KMS-11 (cell line): ENCODE measurements at regions not wholly inside any gene's neighbourhood (a gene's known extent, or its start where the extent isn't known, plus 50 kb on each side); places are given as distances from the start of the nearest gene placed in this dataset.

Experiments used
- H2AFZ ChIP-seq: fragments of 200-600 bp; sonication (generic); 2 replicates; pipeline ENCODE4 v1.6.1; 2016; ENCODE audit warnings: antibody characterized with exemption, mixed run types, low read depth
- H3K27ac ChIP-seq: fragments of 200-600 bp; sonication (generic); 2 replicates; pipeline ENCODE4 v1.6.1; 2016; ENCODE audit warnings: mild to moderate bottlenecking, mixed run types
- H3K27me3 ChIP-seq: fragments of 200-600 bp; sonication (generic); 2 replicates; pipeline ENCODE4 v1.6.1; 2017; ENCODE audit warnings: mild to moderate bottlenecking, low read depth, mixed run types, moderate library complexity; ENCODE audit not compliant: insufficient read depth
- H3K36me3 ChIP-seq: fragments of 200-600 bp; sonication (generic); 2 replicates; pipeline ENCODE4 v1.6.1; 2017; ENCODE audit warnings: mild to moderate bottlenecking, mixed run types; ENCODE audit not compliant: insufficient read depth
- H3K4me1 ChIP-seq: fragments of 200-600 bp; sonication (generic); 2 replicates; pipeline ENCODE4 v1.6.1; 2016; ENCODE audit warnings: mild to moderate bottlenecking, low read depth, mixed run types; ENCODE audit not compliant: poor library complexity, severe bottlenecking
- H3K4me2 ChIP-seq: fragments of 200-600 bp; sonication (generic); 2 replicates; pipeline ENCODE4 v1.7.0; 2016; ENCODE audit warnings: mild to moderate bottlenecking, mixed run types
- H3K4me3 ChIP-seq: fragments of 200-600 bp; sonication (generic); IDR thresholded peaks from 2 replicates; pipeline ENCODE4 v1.6.1; 2017; ENCODE audit warnings: low read depth, low read length, mixed read lengths; ENCODE audit not compliant: insufficient read depth
- H3K79me2 ChIP-seq: fragments of 200-600 bp; sonication (generic); 2 replicates; pipeline ENCODE4 v1.6.1; 2016; ENCODE audit warnings: low read depth, mixed run types; ENCODE audit not compliant: insufficient read depth
- H3K9ac ChIP-seq: fragments of 200-600 bp; sonication (generic); 2 replicates; pipeline ENCODE4 v1.6.1; 2016; ENCODE audit warnings: mild to moderate bottlenecking, mixed run types
- H4K20me1 ChIP-seq: fragments of 200-600 bp; sonication (generic); 2 replicates; pipeline ENCODE4 v1.6.1; 2016; ENCODE audit warnings: mild to moderate bottlenecking, mixed run types; ENCODE audit not compliant: insufficient read depth
- CTCF ChIP-seq: fragments of 200-600 bp; sonication (generic); conservative IDR thresholded peaks from 2 replicates; pipeline ENCODE4 v1.6.1; 2017; ENCODE audit warnings: low read depth, mild to moderate bottlenecking, antibody characterized with exemption, low read length, moderate library complexity, mixed read lengths

DNA sequence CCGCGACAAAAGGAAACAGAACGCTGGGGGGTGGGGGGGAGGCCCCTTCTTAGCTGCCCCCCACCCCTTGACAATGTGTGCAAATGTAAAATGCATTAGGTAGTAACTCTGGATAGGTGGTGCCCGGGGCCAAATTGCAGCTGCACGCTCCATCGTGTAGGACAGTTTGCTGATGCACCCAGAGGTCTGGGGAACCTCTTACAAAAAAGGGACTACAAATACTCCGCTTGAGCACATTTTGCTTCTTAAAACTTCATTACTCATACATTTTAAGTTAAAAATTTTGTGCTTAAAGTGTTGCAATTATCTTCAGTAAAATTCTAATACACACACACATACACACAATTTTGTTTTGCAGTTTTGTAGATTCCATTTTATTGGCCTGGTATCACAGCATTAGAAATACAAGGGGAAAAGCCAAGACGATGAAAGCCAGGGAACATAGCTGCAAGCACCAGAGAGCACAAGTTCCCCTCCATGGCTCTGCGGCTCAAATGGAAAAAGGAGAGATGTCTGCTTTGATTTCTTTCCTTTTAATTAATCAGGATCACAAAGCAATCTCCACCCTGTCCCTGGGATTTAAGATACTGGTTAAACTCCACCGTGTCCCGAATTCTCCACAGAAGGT, 582.1 kb downstream of the ZEB2 start:
- H2AFZ ChIP-seq, result no peak overlapping the region
- no peaks in the 10 kb centered on the region for H3K36me3 ChIP-seq
- H3K4me2 ChIP-seq, result no peak overlapping the region
- no peak overlapping the region for H3K4me3 ChIP-seq
- TF ChIP-seq CTCF, result no peak
- no peak overlapping the region for H3K9ac ChIP-seq
- H3K79me2 ChIP-seq, result no peaks in the 10 kb centered on the region
- no peak overlapping the region for H3K27ac ChIP-seq
- no peaks in the 10 kb centered on the region for H3K4me1 ChIP-seq
- H4K20me1 ChIP-seq, result no peaks in the 10 kb centered on the region
- no peaks in the 10 kb centered on the region for H3K27me3 ChIP-seq

DNA sequence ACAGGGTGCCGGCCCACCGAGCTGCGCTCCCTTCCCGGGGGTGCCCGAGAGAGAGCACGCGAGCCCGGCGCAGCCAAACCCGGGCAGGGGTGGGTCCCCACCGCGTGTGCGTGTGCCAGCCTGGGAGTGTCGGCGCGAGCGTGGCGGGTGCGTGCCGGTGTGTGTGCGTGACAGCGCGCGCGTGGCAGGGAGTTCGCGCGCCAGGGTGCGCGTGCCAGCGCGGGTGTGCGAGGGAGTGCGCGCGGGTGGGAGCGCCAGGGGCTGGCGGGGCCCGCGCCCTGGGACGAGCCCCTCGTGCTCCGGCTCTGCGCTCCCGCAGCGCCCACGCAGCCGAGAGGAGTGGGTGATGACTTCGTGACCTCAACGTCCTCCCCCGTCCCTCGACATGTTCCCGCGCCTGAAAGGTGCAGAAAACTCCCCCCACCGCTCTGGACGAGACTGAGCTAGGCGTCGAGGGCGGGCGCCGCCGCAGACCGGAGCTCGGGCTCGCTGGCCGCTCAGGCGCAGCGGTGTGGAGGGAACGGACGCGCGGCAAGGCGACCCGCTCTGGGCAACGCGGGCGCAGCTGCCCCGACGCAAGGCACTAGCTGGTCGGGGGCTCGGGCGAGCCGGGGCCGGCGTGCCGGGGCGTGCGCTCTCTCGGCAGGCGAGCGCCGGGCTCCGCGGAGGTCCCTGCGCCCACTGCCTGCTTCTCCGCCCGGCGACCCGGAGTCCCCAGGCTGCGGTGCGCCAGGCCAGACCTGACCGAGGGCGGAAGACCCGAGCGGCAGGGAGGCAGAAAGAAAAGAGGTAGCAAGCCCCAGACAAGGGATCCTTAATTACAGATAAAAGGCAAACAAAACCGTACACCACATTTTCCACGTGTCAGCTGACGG, 582.8 kb downstream of the ZEB2 start:
- H3K4me1 ChIP-seq, result no peaks in the 10 kb centered on the region
- H4K20me1 ChIP-seq, result no peaks in the 10 kb centered on the region
- H3K79me2 ChIP-seq, result no peaks in the 10 kb centered on the region
- H3K27me3 ChIP-seq, result no peaks in the 10 kb centered on the region
- no peak for TF ChIP-seq CTCF
- H3K36me3 ChIP-seq, result no peaks in the 10 kb centered on the region
- H2AFZ ChIP-seq, result no peak overlapping the region
- no peak overlapping the region for H3K4me3 ChIP-seq
- H3K9ac ChIP-seq, result no peak overlapping the region
- no peak overlapping the region for H3K4me2 ChIP-seq
- no peak overlapping the region for H3K27ac ChIP-seq

GRCh38 chr2:143936538-143936847, 583.4 kb downstream of the ZEB2 start:
- Histone ChIP-seq H3K79me2 (no peaks in the 10 kb centered on the region), H3K4me1 (no peaks in the 10 kb centered on the region), H2AFZ (no peak overlapping the region), H3K36me3 (no peaks in the 10 kb centered on the region), H3K4me3 (no peak overlapping the region), H3K9ac (no peak overlapping the region), H3K4me2 (no peak overlapping the region), H3K27me3 (no peaks in the 10 kb centered on the region), H4K20me1 (no peaks in the 10 kb centered on the region), H3K27ac (no peak overlapping the region)
- TF ChIP-seq CTCF, result no peak

DNA sequence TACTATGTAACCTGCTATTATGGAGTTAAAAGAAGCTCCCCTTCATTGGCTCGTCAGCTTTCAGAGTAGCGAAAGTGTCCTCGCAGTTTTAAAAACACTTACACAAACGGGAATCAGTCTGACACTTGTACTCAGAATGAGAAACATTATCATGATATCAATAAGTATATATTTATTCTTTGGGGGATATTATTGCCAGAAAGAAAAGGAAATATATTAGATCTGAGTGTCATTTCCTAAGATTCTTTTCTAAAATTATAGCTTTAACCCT, 584.5 kb downstream of the ZEB2 start:
- Histone ChIP-seq H3K9ac (no peak overlapping the region), H2AFZ (no peak overlapping the region), H3K4me1 (no peaks in the 10 kb centered on the region), H3K36me3 (no peaks in the 10 kb centered on the region), H3K27ac (no peak overlapping the region), H3K27me3 (no peaks in the 10 kb centered on the region), H3K4me2 (no peak overlapping the region), H3K4me3 (no peak overlapping the region), H4K20me1 (no peaks in the 10 kb centered on the region), H3K79me2 (no peaks in the 10 kb centered on the region)
- no peak for TF ChIP-seq CTCF
